ENCODE measurements at regions not wholly inside any gene's neighbourhood (a gene's known extent, or its start where the extent isn't known, plus 50 kb on each side); places are given as distances from the start of the nearest gene placed in this dataset.

DNA sequence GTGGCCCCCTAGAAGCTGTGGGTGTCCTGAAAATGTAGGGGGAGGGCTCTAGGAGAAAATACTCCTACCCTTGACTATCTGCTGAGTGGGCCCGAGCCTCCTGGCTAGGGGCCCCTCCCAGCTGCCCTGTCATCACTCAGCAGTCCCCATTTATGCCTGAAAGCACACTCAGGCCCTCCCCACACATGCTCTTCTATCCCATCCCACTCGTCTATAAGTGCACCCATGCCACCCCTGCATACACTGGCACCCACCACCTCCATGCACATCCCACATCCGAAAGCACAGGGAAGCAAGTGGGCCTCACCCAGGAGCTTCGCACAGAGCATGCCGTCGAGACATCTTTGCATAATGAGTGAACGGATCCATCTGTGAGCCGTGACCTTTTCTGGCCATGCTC lies 80.4 kb upstream of the POU3F1 start:
- no peak for DNase-seq

DNA sequence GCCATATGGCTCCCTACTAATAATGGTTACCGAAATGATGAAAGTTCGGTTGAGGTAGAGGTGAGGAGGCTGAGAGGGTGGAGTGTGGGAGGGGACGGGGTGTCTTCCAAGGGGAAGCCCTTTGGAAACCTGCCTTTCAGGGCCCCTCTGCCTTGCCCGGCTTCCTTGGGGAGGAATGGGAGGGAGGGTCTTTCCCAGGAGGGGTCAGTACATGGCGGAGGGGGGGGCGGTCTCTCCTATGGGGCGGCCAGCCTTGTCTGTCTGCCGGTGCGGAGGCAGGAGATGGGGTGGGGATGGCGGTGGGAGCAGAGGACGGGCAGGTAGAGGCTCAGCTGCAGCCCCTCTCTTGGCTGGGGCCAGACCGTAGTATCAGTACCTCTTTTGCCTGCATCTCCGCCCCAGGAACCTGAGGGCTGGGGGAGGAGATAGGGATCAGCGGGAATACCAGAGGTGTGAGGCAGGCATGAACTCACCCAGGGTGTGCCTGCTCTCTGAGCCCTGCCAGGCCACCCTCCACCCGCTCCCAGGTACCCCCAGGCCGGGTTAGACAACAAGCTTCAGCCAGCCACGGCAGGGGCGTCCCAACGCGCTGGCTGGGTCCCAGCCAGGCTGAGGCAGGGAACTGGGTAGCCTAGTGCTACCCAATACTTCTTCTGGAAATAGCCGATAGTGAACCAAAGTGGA lies 79.4 kb upstream of the POU3F1 start:
- no peak for DNase-seq

DNA sequence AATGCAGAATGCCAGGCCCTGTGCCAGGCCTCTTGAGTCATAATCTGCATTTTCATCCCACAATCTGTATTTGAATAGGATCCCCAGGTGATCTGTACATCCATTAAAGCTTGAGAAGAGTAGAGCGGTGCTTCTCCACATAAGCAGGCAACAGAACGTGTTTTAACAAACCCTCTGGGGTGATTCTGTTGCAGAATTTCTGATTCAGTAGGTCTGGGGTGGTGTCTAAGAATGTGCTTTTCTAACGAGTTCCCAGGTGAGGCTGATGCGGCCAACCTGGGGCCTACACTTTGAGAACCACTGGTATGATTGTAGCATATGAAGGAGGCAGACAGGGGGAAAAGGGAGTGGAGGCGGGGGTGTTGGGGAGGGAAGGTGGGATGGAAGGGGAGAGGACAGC lies 78.4 kb upstream of the POU3F1 start:
- no peak for DNase-seq

DNA sequence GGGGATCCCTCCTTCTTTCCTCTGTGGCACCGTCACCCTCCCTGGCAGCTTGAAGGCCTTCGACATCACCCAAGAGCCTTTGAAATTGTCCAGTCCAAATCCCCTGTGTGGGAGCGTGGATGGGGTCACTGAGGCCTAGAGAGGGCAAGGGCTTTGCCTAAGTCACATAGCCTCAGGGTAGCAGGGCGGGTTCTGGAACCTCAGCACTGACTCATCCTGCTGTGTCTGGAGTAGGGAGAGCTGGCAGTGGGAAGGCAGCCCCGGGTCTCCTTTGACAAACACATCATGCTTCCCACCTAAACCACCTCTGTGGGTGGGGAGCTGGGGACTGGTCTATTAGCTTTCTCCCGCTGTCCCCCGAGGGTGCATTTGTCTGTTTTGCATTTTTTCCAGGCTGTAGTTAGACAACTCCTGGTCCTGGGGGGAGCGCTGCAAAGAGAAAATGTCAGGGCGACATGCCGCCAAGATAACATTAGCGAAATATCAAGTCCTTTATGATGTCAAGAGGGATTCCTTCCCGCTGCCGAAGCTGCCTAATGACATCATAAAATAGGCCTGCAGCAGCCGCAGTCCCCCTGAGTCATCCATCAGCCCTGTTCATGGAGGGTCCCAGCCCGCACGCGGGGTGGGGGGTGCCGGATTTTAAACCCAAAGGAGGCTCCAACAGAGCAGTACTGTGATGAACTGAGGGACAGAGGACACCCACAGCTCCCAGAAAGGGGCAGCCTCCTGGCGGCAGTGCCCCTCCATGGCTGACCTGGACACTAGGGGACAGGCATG lies 77.0 kb upstream of the POU3F1 start:
- DNase-seq = no peak

DNA sequence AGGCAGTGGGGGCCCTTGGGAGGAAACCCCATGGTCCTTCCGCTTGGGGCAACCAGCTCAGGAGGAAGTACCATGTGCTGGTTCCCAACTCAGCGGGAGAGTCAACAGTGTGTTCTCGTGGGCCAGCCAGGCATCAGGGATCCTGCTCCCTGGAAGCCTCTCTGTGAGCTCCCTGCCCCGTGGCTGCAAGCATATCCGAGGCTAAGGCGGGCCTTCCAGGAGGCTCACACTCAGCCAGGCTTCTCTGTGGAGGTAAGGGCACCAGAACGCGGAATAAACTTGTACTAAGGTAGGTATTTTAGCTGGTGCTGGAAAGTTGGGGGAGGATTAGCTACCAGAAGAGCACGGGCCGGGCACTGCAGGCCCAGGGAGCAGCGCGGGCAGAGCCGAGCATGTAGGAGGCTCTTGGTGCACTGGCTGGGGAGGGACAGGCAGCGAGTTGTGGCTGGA lies 74.7 kb upstream of the POU3F1 start:
- DNase-seq = no peak

DNA sequence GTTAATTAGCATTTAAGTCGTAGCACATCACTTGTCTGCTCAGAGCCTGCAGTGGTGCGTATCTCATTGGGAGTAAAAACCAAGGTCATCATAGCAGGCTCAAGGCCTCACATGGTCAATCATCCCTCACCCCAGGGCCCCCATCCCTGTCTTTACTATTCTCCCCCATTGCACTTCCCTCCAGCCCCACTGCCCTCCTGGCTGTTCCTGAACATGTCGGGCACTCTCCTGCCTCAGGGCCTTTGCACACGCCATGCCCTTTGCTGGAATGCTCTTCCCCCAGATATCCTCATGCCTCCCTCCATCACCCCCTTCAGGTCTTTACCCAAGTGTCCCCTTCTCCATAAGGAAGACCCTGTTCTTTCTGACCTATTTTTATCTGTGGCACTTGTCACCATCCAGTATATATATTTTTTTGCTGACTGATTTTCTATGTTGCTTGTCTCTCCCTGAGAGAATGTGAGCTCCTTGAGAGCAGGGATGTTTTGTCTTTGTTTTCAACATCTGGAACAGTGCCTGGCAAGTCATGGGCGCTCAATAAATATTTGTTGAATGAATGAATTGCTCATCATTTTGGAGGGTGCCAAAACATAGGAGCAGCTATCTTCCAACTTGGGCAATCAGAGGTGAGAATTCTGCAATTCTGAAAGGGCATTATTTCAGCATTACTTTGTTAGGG lies 74.1 kb upstream of the POU3F1 start:
- DNase-seq = no peak

DNA sequence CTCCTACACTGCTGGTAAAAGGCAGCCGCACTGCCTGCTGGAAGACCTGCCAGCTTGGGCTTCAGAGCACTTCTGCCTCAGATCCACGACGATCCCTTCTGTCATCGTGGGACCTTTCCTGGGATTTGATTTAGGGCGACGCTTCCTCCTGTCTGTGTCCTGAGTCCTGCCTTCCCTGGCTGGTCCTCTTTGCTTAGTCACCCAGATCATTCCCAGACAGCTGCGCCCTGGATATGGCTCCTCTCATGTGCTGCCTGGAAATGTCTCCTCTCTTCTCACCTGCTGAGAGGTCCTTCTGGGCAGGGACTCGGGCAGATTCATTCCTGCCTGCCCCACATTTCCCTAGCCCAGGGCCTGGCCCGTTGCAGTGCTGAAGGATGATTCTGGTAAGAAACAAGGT lies 72.4 kb upstream of the POU3F1 start:
- DNase-seq = no peak

DNA sequence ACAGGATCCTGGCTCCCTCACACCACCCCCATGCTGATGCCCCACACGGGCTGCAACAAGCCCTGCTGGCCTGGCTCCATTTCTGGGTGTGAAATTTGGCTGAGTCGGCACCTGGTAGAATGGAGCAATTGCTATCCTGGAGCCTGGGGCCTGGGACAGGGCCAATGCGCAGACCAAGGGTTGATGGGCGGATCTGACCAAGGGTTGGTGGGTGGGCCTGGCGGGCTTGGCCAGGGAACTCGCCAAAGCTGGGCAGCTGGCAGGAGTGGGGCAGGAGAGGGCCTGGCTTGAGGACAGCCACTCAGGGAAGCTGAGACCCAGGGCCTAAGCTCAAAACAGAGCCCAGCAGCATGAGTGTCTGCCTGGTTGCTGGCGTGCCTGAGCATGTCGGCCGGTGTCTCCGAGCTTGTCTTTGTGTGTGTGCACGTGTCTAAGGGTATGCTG lies 70.9 kb upstream of the POU3F1 start:
- DNase-seq = no peak

DNA sequence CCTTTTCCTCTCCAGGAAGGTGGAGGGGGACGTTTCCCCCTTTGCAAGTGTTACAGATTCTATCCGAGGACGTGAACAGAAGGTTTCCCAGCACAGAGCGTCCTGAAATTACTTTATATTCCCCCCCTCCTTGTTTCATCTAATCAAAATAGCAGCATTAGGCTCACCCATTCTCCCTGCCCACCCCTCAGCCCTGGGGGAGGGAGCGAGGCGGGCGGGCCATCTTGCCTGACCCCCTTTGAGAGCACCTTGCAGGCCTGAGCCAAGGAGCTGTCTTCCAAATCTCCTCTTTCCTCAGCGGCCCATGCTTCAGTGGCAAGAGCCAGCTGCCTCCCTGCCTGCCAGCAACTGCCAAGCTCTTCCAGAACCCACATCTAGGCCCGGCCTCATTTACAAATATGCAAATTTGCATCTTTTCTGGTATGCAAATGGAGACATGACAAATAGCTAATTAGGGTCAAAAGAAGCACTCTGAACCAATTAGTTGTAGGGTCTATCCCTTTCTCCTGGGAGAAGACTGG lies 69.1 kb upstream of the POU3F1 start:
- DNase-seq = no peak

DNA sequence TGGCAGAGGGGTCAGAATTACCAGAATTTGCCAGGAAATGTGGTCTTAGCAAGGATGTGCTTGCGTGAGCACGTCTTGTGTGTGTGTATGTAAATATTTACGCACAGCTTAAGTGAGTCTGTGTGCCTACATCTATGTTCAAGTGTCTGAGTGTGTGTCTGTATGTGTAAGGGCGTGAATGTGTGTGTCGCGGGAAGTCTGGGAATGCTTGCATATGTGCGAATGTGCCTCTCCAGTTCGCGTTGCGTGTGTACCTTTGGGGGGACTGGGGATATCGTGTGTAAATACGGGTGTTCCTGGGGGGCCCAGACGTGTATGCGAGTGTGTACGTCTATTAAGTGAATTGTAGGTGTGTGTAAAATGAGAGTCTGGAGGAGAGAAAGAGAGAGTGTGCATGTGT lies 68.6 kb upstream of the POU3F1 start:
- DNase-seq = no peak

DNA sequence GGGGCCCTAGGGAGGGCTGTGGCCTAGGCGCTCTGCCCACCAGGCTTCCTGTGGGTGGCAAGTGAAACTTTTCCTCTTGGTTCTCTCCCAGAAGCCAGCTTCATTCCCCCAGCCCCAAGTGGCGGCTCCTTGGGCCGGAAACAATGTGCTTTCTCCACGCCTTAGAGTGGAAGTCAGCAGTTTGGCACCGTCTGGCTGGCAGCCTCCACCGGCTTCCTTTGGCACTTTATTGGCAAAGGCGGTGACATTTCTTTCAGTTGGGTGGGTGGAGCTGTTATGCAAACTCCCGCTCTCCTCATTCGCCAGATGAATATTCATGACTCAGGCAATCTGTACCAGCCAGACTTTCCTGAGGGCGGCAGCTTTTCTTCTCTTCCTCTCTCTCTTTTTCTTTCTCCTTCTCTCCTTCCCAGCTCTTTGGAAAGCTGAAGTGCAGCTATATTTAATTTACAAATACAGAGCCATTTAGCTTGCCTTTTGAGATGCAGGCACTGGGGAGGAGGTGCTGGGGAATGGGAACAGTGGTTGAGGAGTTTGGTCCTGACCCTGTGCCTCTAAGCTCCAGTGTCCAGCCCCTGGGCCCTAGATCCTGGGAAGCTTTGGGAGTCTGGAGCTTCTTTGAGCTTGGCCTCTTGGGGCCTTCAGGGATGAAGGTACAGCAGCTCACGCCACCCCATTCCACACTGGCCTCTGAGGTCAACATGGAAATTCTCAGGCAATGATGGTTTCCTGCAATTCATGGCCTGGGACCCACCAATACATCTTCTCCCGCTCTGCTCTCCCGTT lies 67.8 kb upstream of the POU3F1 start:
- no peak for DNase-seq

DNA sequence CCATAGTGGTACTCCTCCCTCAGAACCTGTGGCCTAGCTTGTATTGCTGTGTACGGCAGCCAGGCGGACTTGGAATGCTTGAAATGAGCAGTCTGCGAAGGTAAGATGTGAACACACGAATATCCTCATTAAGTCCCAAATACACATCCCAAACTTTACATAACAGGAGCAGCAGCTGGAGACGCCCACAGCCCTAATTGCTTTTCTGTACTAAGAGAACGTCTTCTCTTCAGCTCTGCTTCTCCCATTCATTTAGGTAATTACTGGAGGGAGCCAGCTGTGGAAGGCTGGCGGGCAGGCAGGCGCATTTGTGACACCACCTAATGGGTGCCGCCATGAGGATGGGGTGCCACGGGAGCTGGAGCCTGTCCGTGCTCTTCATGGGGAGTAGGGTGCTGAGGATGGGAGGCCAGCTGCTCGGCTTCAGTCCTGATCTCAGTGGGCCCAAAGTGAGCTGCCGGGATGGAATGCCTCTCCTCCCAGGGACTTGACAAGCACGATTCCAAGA lies 66.6 kb upstream of the POU3F1 start:
- no peak for DNase-seq

DNA sequence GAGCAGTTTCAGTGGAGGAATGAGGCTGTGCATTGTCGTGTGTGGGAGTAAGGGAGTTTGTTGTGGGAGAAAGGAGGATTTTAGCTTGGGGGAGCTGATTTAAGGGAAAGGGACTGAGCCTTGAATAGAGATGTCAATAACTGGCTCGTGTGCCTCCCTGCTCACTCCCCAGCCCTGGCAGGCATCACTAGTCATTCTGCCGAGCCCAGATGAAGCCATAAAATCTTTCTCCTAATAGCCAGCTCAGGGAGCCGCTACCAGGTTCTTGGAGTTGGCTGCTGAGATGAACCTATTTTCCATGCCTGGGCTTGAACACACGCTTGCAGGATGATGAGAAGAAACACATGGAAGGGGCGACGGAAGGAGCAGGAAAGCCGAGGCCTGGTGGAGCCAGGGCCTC lies 65.0 kb upstream of the POU3F1 start:
- no peak for DNase-seq

DNA sequence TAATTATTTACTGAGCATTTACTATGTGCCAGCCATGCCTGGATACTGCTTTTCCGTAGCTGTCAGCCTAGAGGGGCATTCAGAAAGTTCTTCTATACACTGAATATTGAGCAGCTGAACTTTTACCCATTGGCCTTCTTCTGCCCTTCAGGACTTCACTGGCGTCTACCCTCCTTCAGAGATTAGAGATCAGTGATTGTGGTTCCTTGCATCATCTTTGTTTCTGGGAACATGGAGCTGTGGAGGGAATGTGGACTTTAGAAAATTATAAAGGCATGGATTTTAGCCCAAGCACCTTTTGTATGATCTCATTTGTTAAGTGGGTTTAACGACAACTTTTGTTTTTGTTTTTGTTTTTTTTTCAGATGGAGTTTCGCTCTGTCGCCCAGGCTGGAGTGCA lies 58.7 kb upstream of the POU3F1 start:
- DNase-seq = no peak

DNA sequence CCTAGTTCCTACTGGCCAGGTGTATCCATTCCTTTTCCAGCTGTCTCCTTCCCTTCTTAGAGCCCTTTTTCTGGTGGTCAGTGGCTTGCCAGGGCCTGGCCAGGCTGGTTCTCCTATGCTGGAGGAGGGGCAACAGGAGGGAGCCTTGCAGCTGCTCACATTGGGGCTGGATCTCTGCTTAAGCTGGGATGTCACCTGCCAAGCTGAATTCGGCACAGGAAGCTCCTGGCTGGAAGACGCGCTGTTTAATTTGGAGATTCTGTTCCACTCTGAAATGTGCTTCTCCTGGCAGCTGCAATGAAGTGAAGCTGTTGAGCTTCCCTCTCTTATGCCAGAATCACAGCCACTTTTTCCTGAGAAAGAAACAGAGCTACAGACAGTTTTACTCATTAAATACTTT lies 56.0 kb upstream of the POU3F1 start:
- DNase-seq = no peak

DNA sequence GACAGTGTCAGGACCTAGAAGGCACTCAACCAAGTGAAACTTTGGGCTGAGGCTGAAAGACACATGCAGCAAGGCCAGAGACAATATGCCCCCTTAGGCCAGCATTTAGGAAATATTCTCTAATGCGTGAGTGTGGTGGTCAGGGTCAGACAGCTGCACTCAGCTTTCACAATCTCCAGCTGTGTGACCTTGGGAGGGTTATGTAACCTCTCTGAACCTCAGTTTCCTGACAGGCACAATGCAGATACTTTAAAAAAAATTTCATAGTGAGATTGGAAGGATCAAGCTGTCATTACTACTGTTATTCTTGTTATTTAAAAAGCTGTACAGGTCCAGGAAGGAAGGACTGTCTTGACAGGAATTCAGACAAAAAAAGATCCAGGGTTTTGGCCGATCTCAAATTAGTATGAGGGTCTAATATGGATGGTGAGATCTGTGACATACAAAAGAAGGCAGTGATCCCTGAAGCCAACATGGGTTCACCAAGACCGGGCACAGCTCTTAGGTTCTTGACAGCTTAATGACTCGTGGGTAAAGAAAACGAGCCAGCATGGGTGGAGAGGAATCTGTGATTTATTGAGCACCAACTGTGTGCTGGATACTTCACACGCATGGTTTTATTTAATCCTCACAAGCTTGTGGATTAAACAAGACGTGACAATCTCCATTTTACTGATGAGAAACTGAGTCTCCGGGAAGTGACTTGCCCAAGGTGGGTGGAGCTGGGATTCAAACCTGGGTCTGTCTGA lies 54.6 kb upstream of the POU3F1 start:
- no peak for DNase-seq

DNA sequence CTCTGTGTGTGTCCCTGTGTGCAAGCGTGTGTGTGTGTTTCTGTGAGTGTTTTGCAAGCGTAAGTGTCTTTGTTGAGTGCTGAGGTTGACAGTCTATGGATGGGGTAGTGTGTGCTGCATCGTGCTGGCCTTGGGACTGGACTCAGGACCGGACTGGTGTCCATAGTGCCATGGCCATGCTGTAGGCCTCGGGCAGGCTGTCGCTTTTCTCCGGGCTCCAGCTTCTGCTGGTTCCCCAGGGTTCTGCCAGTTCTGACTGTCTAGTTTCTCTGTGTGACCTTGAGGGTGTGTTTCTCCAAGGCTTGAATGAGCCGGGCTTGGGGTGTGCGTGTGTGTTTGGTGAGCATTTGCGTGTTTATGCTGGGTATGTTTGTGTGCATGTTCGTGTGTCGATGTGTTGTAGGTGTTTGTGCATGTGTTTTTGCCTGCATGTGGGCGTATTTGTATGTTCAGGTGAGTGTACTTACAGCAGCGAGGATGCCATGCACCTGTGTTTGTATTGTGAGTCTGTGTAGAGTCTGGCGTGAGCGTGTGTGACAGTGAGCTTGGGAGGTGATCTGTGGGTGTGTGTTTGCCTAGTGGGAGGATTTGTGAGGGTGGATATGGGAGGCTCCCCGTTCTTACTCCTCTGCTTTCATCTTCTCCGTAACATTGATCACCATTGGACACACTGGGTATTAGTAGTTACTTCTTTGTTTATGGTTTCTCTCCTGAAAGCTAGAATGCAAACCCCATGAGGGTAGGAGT lies 51.7 kb upstream of the POU3F1 start:
- DNase-seq = no peak

DNA sequence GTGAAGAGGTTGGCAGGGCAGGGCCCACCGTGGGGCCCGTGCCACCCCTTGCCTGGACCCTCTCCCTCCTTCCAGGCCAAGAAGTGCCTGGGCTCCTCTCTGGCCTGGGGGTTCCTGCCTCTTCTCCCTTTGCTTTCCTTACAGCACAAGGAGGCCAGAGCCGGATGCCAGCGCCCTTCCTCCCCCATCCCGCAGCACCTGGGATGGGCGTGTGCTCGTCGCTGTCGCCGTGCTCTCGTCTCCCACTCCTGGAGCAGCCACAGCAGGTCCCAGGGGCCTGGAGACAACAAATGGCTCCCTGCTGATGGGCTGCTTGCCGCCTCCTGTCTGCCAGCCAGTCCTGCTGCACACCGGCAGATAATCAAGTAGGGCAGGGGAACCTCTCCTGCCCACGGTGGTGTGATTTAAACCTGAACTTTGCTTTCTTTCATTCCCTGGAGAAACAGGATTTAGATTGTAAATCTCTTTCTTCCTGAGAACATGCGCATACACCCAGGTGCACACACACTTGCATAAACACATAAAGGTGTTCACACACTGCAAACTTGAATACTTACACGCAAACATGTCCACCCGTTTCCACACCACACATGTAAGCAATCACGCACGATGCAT lies 50.8 kb upstream of the POU3F1 start:
- DNase-seq = no peak
